ENCODE measurements at regions not wholly inside any gene's neighbourhood (a gene's known extent, or its start where the extent isn't known, plus 50 kb on each side); places are given as distances from the start of the nearest gene placed in this dataset.

GRCh38 chr12:124196236-124196635 lies 98.7 kb upstream of the RFLNA start:
- ATAC-seq: no peak

GRCh38 chr12:124201248-124201647 lies 93.6 kb upstream of the RFLNA start:
- ATAC-seq: no peak
- TF ChIP-seq CSRNP3 (CRISPR knock-in tag; IDR thresholded peaks at IDR 0.05) (no peak), POU6F1 (CRISPR knock-in tag; IDR thresholded peaks at IDR 0.05; ENCODE audit: borderline replicate concordance, low read depth) (no peak), CSDC2 (CRISPR knock-in tag; IDR thresholded peaks at IDR 0.05) (no peak), ZNF565 (CRISPR knock-in tag; conservative IDR thresholded peaks at IDR 0.05; ENCODE audit: low read depth) (no peak), CREB5 (CRISPR knock-in tag; IDR thresholded peaks at IDR 0.05; ENCODE audit: low read depth) (no peak), ISL1 (CRISPR knock-in tag; IDR thresholded peaks at IDR 0.05) (no peak), ZNF8 (CRISPR knock-in tag; IDR thresholded peaks at IDR 0.05) (no peak), ZNF70 (CRISPR knock-in tag; IDR thresholded peaks at IDR 0.05) (no peak), ZFP3 (CRISPR knock-in tag; IDR thresholded peaks at IDR 0.05) (no peak), TSHZ2 (CRISPR knock-in tag; IDR thresholded peaks at IDR 0.05) (no peak), PATZ1 (CRISPR knock-in tag; IDR thresholded peaks at IDR 0.05; ENCODE audit: borderline replicate concordance) (no peak), RARB (CRISPR knock-in tag; IDR thresholded peaks at IDR 0.05) (no peak), PPARA (CRISPR knock-in tag; IDR thresholded peaks at IDR 0.05; ENCODE audit: borderline replicate concordance) (no peak), ESRRG (CRISPR knock-in tag; IDR thresholded peaks at IDR 0.05) (no peak), ZC3H10 (CRISPR knock-in tag; IDR thresholded peaks at IDR 0.05) (no peak), TCF4 (CRISPR knock-in tag; IDR thresholded peaks at IDR 0.05; ENCODE audit: borderline replicate concordance) (no peak), GLIS3 (CRISPR knock-in tag; IDR thresholded peaks at IDR 0.05) (no peak)

More at GRCh38 chr12:124196236-124196635, 98.7 kb upstream of the RFLNA start:
- TF ChIP-seq TOX (CRISPR knock-in tag; IDR thresholded peaks at IDR 0.05; ENCODE audit: borderline replicate concordance): no peak
- TF ChIP-seq OSR1 (CRISPR knock-in tag; IDR thresholded peaks at IDR 0.05): no peak
- no peak for TF ChIP-seq ZNF8 (CRISPR knock-in tag; IDR thresholded peaks at IDR 0.05)
- TF ChIP-seq TSHZ2 (CRISPR knock-in tag; IDR thresholded peaks at IDR 0.05): no peak
- no peak for TF ChIP-seq RARB (CRISPR knock-in tag; IDR thresholded peaks at IDR 0.05)
- TF ChIP-seq ZNF565 (CRISPR knock-in tag; conservative IDR thresholded peaks at IDR 0.05; ENCODE audit: low read depth): no peak
- TF ChIP-seq CSDC2 (CRISPR knock-in tag; IDR thresholded peaks at IDR 0.05): no peak
- no peak for TF ChIP-seq ZNF70 (CRISPR knock-in tag; IDR thresholded peaks at IDR 0.05)
- no peak for TF ChIP-seq TCF4 (CRISPR knock-in tag; IDR thresholded peaks at IDR 0.05; ENCODE audit: borderline replicate concordance)
- TF ChIP-seq ISL1 (CRISPR knock-in tag; IDR thresholded peaks at IDR 0.05): no peak

Measured in SK-N-SH treated with all-trans-retinoic acid at 6 μM for 48 hours (cell line).